NCI-H2029 (cell line): ENCODE measurements at regions not wholly inside any gene's neighbourhood (a gene's known extent, or its start where the extent isn't known, plus 50 kb on each side); places are given as distances from the start of the nearest gene placed in this dataset.
"Not testable (repeated sequence)": the region's sequence is repeated elsewhere in the genome, so short reads cannot be mapped to it uniquely, and the experiment has no call there.

Experiments
- DNase-seq: peaks from one replicate; lab custom pipeline; 2025; lab: John Stamatoyannopoulos, UW

DNA sequence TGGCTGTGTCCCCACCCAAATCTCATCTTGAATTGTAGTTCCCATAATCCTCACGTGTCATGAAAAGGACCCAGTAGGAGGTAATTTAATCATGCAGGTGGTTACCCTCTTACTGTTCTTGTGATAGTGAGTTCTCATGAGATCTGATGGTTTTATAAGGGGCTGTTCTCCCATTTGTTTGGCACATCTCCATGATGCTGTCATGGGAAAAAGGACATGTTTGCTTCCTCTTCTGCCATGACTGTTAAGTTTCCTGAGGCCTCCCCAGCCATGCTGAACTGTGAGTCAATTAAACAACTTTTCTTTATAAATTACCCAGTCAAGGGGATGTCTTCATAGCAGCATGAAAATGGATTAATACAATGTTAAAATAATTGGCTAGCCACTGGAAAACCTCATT, 243.3 kb upstream of the MKLN1 start:
- DNase-seq: not testable (repeated sequence)

DNA sequence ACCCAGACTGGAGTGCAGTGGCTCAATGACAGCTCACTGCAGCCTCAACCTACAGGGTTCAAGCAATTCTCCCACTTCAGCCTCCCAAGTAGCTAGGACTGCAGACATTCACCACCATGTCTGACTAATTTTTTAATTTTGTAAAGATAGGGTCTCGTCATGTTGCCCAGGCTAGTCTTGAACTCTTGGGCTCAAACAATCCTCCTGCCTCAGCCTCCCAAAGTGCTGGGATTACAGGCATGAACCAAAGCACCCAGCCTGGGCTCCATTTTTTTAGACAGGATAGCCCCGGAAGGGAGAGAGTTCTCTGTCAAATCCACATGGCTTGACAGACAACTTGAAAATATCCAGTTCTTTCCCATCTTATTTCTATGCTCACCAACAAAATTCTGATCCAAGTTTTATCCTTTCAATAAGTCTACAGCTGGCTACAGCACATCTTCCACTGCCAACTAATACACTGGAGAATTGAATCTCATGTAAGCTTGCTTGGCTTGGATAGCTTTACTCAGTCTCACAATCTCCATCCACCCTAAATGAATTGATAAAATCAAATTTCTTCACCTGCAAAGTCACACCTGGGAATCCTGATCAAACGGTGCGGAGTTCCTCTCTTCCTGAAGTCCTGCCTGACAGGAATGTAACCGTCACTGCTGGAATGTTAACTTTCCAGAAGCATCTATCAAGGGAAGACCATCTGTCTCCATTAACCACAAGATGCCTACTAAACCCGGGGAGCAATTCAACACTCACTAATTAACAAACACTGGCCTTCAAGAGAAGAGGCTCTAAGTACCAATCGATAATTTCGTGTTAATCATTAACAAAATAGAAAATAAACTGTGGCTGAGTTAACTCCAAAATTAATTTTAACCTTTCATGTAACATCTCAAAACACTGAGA, 239.7 kb upstream of the MKLN1 start:
- DNase-seq: no peak

DNA sequence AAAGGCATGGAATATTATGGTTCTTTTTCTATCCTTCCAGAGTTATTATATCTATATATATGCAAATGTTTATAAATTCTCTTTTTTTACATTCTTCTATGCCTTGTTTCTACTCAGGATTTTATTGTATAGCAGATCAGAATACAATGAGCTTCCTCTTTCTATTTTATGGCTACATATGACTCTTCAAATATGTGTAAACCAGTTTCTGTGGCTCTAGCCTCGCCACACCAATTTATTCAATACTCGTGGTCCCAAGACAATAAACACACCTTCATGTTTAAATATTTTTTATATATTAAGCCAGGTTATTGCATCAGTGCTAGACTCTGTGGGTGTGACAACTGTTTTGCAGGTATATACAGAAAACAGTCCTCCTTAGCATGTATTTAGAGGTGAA, 237.5 kb upstream of the MKLN1 start:
- no peak for DNase-seq

DNA sequence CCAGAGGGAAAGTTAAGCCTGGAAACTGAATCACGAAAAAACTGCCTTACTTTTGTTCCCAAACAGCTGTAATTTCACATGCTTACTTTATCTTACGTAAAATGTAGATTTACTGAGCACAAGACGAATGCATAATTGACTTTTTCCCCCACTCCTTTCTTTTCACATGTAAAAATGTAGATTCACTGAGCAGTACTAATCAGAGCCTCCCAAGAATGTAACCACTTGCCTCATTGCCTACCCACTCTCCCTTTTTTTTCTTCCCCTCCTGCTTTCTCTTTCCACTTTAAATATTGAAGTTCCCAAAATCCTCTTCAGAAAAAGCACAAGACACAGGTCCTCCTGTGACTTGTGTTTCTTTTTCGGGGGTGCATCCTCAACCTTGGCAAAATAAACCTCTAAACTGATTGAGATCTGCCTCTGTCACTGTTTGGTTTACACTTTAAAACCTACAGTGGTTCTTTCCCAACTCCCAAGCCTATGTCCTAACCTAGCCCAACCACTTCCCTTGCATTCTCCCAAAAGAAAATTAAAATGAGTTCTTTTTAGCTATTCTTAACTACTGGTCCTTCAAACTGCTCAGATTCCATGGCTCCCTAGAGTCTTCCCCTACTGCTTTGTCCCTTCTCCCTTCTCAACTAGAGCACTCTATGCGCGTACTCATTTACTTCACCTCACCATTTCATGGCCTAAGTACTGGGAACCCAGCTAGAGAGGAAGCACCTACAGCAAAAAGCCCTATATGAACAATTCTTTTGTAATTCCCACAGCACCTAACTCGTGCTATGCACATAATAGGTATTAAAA, 236.6 kb upstream of the MKLN1 start:
- DNase-seq: no peak

DNA sequence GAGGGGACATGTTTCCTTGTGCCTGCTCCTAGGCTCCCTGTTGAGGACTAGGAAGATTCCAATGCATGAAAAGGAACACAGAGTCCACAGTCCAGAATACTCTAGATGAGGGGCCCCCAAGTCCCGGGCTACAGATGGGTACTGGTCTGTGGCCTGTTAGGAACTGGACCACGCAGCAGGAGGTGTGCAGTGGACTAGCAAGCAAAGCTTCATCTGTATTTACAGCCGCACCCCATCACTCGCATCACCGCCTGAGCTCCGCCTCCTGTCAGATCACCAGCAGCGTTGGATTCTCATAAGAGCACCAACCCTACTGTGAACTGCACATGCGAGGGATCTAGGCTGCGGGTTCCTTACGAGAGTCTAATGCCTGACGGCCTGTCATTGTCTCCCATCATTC, 233.0 kb upstream of the MKLN1 start:
- no peak for DNase-seq

DNA sequence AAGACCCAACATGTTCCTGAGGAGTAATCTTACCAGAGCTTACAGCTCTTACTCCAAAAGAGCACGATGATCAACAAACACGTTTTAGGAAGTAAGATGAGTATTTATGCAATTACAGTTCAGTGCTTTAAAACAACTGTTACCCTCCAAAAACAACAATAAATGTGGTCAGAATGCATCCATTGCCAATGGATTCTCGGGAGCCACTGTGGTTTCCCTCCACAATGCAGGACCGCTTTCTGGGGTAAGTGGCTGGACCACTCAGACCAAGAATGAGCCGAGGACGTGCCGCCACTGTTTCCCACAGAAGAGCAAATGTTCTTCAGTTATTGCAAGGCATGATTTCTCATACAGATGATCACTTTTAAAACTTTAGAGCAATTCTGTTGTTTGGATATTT, 232.3 kb upstream of the MKLN1 start:
- DNase-seq: no peak

DNA sequence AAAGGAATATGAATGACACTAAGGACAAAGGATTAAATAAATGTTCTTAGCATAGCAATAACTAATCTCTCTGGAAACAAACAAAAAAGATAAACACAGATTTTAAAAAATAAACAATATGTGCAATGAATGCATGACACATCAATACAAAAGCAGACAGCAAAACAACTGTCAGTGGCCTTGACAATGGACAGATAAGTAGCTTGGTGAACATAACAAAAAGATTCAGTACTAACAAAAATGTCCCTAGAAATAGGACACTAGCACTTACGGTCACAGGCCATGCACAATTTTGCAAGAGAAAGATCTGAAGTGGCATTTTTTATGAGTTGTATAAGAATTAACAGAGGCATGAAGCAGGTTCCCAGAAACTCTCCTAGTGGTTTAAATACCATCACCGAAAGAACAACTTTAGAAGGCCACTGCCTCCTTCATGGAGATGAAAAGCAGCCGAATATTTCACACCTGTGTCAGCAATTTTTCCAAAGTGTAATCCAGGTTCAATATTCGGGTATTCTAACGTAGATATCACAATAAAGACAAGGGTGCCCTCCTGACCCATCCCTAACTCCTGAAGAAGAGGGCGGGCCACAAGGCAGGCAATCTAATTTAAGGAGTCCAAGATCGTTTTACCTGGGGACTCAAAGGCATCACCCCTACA, 231.3 kb upstream of the MKLN1 start:
- no peak for DNase-seq

DNA sequence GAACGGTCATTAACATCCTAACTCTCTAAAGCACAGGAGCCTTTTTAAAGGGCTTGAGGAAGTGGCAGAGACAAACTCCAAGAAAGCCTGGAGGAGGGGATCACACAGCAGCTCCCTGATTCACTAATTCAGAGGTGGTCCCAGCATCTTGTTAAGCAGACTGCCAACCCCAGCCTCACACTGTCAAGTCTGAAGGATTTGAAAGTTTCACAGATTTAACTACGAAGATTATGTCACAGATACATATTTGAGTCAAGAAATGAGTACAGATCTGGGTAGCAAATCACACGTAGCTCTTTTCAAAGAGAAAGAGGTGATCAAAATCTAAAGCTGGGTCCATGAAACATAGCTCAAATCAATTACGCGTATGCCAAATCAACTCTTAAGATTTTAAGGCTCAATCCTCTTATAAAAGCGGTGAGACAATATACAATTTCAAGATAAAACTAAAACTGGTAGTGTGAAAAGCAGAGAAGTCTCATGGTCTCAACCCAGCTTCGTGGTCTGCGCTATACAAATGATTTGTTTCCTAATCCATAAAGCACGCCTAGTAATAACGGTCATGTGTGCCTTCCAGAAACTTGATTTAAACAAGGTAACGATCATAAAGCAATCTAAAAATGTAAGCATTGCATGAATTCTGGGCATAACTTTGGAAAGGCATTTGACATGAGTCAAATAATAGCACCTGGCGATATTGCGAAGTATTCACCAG, 229.9 kb upstream of the MKLN1 start:
- no peak for DNase-seq

DNA sequence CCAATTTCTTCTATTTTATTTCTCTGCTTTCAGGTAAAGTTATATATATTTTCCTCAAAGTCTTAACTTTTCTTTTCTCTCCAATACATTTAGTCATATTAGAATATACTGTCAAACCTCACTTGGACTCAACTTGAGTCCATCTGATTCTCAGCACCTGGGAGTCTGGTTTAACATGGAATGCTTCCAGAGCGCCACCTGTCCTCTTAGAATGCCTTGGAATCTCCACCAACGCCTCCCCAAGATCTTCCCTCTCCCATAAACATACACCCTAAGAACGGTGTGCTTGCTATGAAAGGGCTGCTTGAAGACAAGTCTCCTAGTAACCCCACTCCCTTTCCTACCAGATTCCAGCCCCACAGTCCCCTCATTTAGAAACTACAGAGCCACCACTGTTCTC, 229.1 kb upstream of the MKLN1 start:
- no peak for DNase-seq

DNA sequence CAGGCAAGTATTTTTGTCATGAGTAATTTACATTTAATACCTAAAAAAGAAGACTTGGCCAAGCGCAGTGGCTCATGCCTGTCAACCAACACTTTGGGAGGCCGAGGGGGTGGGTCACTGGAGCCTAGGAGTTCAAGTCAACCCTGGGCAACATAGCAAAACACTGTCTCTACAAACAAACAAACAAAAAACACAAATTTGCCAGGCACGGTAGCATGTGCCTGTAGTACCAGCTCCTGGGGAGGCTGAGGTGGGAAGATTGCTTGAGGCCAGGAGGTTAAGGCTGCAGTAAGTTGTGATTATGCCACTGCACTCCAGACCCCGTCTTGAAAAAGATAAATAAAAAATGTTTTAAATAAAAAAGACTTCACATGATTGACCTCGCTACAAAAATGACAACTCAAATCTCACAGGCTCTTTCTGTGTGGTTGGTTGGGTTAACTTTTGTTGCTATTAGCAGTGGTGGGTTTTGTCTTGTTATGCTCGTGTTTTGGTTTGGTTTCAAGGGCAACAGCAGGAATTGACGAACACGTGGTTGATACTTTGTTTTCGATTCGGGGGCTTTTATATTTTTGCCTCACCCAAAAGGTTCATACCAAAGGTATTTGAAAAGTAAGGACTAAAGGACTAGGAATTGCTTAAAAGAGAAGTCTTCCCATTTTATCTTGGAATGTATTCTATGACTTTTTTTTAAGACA, 227.2 kb upstream of the MKLN1 start:
- DNase-seq: no peak

DNA sequence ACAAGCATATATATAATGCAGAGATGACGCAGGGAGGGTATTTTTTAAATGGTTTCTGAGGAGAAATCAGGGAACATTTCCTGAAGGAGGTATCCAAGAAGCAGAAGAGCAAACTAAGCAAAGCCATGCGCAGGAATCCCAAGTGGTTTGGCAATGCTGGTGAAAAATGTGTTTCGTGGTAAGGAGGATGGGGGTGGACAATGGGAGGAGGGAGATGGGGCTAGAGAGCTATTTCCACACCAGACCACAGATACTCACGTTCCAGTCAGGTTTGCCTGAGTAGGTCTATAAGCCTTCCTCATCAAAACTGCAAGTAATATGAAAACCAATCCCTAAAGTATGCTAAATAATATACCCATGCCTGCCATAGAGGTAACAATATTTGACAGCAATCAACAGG, 223.7 kb upstream of the MKLN1 start:
- DNase-seq: no peak

DNA sequence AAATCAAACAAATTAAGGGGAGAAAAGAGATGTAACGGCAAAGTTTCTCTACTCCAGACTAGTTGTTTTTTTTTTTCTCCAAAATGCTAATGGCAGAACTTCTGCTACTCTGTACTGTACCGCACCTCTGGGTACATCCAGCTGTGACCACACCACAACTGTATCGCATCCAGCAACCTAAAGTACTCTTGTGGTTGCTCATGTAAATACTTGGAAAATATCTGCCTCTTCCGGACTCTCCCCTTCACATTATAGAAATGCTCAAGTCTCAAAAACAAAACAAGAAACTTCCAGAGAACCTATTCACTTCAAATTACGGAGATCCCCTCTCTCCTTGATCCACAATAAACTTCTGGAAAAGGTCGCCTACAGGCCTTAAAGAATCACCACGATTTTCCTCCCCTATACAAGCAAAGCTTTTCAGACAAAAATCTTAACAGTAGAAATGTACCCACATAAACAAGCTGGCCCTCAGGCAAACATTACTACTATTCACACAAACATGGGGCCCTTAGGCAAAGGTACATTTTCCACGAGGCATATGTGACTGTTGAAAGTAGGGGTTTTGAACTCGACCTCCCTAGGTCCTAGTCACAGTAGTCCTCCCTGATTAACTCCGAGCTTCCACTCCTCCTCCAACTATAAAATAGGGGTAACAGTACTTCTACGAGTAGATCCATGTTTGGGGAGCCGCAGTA, 222.9 kb upstream of the MKLN1 start:
- DNase-seq: no peak

DNA sequence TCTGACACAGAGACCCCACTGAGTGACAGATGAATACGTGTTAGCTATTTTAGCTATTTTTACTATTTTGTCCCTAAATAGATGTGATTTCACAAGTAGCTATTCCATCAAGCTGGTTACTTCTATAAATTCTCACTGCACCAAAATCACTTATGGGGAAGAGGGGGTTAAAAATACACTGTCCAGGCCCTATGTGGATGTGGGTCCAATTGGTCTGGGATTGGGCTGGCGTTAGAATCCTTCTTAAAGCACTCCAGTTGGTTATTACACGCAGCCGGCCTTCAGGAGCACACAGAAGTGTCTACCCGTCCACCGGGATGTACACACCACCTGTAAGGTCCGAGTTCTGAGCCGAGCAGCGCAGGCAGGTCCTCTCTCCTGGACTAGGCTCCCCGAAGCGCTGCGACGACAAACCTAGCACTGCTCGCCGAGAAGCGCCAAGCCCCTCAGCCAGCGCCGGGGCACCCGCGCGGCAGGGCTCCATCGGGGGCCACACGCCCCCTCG, 222.3 kb upstream of the MKLN1 start:
- no peak for DNase-seq

DNA sequence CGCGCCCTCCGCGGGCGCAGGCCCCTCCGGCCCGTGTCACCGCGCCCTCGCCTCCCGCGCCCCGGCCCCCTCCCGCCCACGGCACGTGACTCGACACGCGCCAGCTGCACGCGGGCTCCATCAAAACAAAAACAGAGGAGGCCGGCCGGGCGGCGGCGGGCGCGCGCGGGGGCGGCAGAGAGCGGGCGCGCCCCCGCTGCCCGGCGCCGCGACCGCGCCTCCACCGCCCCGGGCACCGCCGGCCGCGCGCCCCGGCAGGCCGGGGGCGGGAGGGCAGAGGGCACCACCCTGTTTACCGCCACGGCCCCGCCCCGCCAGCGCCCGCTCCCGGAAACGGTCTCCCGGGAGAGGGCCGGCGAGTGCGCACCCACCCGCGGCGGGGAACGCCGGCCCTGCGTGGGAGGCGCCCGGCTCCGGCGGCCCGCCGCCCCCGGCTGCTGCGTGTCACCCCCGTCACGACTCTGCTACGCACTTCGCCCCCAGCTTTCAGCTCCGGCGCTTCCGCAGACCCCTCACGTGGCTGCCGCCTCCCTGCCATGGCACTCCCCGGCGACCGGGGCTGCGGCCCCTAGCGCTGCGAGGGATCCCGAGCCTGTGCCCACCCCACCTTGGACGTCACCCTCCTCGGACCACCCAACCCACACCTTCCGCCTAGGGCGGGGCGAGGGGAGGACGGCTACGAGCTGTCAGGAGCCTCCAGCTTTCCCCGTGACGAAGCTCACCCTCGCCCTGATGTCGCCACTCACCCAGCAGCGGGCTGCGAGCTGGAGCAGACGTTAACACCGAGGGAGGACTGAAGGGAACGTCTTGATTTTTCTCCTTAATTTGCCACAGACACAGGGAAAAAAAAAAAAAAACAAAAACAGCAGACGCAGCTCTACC, 221.6 kb upstream of the MKLN1 start:
- DNase-seq: peak; percentile 38

DNA sequence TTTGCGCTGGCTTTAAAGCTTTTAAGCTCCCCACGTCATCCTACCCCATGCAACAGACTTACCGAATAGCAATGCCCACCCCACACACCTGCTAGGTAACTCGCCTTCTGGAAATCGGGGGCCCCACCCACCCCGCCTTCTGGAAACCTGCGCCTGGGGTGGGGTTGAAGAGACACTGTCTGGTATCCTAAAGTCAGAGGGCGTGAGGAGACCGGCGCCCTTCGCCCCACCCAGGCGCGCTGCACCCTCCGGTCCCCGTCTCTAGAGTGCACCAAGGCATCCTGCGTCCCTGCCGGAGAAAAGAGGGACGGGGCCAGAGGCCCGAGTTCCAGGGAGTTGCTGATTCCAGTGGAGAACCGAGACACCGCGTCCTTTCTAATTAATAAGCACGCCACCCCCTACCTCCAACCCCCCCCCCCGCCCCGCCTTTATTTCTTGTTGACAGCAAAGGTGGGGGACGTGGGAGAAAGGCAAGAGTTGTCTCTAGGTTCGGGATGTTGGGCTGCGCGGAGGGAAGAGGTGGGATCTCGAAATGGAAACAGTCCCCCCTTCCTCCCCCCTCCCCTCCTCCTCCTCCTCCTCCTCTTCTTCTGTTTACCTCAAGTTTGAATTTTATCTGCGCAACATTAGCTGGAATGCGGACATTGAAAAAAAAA, 220.9 kb upstream of the MKLN1 start:
- DNase-seq: peak; percentile 35

DNA sequence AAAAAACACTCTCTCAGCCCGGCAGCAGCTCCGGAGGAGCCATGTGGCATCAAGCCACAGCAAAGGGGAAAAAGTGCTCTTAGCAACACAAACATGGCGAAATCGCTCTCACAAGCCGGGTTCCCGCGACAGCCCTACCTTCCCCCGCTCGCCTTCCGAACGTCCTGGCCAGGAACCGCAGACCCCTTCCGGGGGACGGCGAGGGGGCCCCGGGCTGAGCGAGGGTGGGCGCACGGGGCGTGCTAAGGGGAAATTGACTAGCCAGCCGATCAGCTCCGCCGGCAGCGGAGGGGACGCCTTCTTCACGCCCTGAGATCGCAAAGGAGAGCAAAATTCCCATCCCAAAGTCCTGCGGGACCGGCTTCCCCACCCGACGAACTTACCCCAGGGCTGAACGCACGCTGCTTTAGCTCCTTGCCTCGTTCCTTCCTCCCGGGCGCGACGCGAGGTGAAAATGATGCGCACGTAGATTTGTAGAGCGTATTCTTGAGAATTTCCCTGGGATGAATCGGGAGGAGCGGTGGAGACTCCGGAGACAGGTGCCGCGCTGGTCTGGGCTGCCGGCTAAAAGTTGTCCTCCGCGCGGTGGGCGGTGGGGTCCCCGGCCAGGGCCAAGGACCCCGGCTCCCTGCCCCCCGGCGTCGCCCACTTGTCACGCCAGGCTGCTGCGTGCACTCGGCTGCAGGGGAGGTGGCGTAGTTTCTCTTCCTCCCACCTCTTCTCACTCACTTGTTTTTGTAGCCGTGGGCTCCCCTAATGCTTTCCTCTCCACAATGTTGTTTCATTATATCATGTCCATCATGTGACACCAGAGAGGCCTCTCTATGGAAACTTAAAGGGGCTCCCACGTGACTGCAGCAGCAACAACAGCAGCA, 220.1 kb upstream of the MKLN1 start:
- peak; percentile 81 for DNase-seq

DNA sequence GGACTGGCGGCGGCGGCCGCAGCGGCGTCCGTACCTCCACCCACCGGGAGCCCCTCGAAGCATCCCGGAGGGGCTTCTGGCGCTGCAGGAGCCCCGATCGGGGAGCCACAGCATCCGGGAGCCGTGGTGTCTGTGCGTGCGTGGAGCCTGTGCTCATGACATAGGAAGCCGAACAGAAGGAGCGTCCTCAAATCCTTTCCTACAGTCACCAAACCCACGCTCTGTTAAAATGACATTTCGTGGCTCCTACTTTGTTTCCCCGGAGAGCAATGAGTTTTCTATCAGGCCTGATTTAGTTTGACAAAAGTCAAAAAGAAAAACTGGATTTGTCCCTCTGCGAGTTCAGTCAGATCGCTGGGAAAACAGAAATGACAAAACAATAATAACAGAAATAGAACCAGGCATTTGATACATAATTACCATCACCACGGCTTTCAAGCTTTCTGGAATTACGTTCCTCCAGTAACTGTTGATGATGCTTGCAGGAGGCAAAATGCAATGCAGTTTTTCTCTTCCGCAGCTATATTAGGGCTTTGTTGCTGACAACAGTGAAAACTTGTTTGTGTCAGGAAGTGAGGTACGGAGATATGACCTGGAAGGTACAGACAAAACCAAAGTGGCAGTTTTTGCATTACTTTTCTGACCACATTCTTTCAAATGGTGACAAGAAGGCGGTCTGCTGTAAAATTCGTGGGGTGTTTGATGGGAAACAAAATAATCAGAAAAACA, 219.3 kb upstream of the MKLN1 start:
- DNase-seq: no peak
